ENCODE measurements at regions not wholly inside any gene's neighbourhood (a gene's known extent, or its start where the extent isn't known, plus 50 kb on each side); places are given as distances from the start of the nearest gene placed in this dataset.
"Not testable (repeated sequence)": the region's sequence is repeated elsewhere in the genome, so short reads cannot be mapped to it uniquely, and the experiment has no call there.

GRCh38 chr16:21521390-21522143 lies 77.8 kb upstream of the METTL9 start:
- not testable (repeated sequence) for TF ChIP-seq ESRRA, PREB, AFF4 (CRISPR knock-in tag; IDR thresholded peaks at IDR 0.05; ENCODE audit: borderline replicate concordance)

Measured in WTC11 (cell line).